GM12878 (cell line): ENCODE measurements at regions not wholly inside any gene's neighbourhood (a gene's known extent, or its start where the extent isn't known, plus 50 kb on each side); places are given as distances from the start of the nearest gene placed in this dataset.

Experiments used
- ATAC-seq: fragments of 200-7000 bp; cut with Tn5 transposase; 3 replicates; pipeline ENCODE4 v1.9.1; 2020; ENCODE audit warnings: mild to moderate bottlenecking, moderate library complexity
- BruUV-seq: library from RNA; stranded (reverse); fragments of 400-500 nt; replicated peaks from 2 replicates; lab custom pipeline; 2021; lab: Mats Ljungman, UMichigan
- CTCF ChIA-PET: fragments of 300-600 bp; sonication (Branson Sonifier 250); formaldehyde crosslinking; extraction: SDS; loops from one replicate; lab custom pipeline; 2021; ENCODE audit warnings: inconsistent platforms; lab: Yijun Ruan, JAX
- POLR2A ChIA-PET: fragments of 350-600 bp; formaldehyde crosslinking; extraction: SDS; loops from one replicate; lab custom pipeline; 2021; ENCODE audit warnings: inconsistent platforms; lab: Charles Lee
- RAD21 ChIA-PET: fragments of 300-600 bp; sonication (Branson Sonifier 250); formaldehyde crosslinking; loops from one replicate; lab custom pipeline; 2023; ENCODE audit warnings: antibody characterized with exemption; ENCODE audit not compliant: unreplicated experiment; lab: Charles Lee
- SMC1A ChIA-PET: fragments of 300-600 bp; sonication (Branson Sonifier 250); formaldehyde crosslinking; loops from one replicate; lab custom pipeline; 2023; ENCODE audit not compliant: unreplicated experiment, uncharacterized antibody; lab: Charles Lee
- DNase-seq: peaks from one replicate; pipeline ENCODE4 v3.0.0-alpha.2; 2011; ENCODE audit warnings: low read depth, low spot score
- FAIRE-seq: peaks from 3 replicates; lab custom pipeline; 2011; peaks lifted over from hg19 to GRCh38; lab: Jason Lieb, UNC
- H2AFZ ChIP-seq: 2 replicates; pipeline ENCODE4 v1.6.0; 2011; ENCODE audit warnings: low read depth, low read length, control low read depth; ENCODE audit not compliant: control insufficient read depth
- H3K27ac ChIP-seq: 2 replicates; pipeline ENCODE4 v1.5.1; 2011; ENCODE audit warnings: control low read depth; ENCODE audit not compliant: control insufficient read depth, insufficient read depth
- H3K27me3 ChIP-seq, 2 experiments: replicated peaks in 1 of 2; 2 replicates each; pipeline versions ENCODE4 v1.6.0 to v1.6.1; 2011; ENCODE audit warnings: low read length in 1 of 2; ENCODE audit not compliant: control insufficient read depth in 2 of 2, insufficient read depth in 2 of 2
- H3K36me3 ChIP-seq, 2 experiments: 2 replicates each; pipeline ENCODE4 v1.5.1; 2011; ENCODE audit warnings: low read length in 1 of 2; ENCODE audit not compliant: control insufficient read depth in 2 of 2, insufficient read depth in 2 of 2
- H3K4me1 ChIP-seq: 2 replicates; pipeline ENCODE4 v1.6.1; 2011; ENCODE audit warnings: mild to moderate bottlenecking, low read length, moderate library complexity, mixed read lengths; ENCODE audit not compliant: control insufficient read depth, insufficient read depth
- H3K4me2 ChIP-seq: 2 replicates; pipeline ENCODE4 v1.6.0; 2011; ENCODE audit warnings: control low read depth; ENCODE audit not compliant: control insufficient read depth, insufficient read depth
- H3K4me3 ChIP-seq: fragments of 200-600 bp; sonication (generic); 2 replicates; pipeline ENCODE4 v1.5.1; 2016
- H3K79me2 ChIP-seq: 2 replicates; pipeline ENCODE4 v1.6.0; 2011; ENCODE audit warnings: low read length; ENCODE audit not compliant: control insufficient read depth, insufficient read depth
- H3K9ac ChIP-seq: 2 replicates; pipeline ENCODE4 v1.8.0; 2011; ENCODE audit warnings: low read length, control low read depth, mixed read lengths; ENCODE audit not compliant: control insufficient read depth, insufficient read depth
- H3K9me3 ChIP-seq: replicated peaks from 3 replicates; pipeline ENCODE4 v1.5.1; 2011; ENCODE audit warnings: mild to moderate bottlenecking, low read length; ENCODE audit not compliant: control insufficient read depth, insufficient read depth
- H4K20me1 ChIP-seq: 2 replicates; pipeline ENCODE4 v1.6.0; 2011; ENCODE audit not compliant: control insufficient read depth, insufficient read depth
- ETV6 ChIP-seq, 2 experiments: fragments of 450-650 bp in 1 of 2; IDR thresholded peaks in 1 of 2; conservative IDR thresholded peaks in 1 of 2; 2 replicates each; pipeline ENCODE4 v1.6.1; 2014; ENCODE audit warnings: antibody characterized with exemption in 1 of 2, borderline replicate concordance in 1 of 2, low read depth in 1 of 2, mild to moderate bottlenecking in 1 of 2, moderate library complexity in 1 of 2
- IKZF1 ChIP-seq: fragments of 450-650 bp; conservative IDR thresholded peaks from 2 replicates; pipeline ENCODE4 v1.6.1; 2017; ENCODE audit warnings: antibody characterized with exemption, mild to moderate bottlenecking
- MEF2A ChIP-seq: IDR thresholded peaks from 2 replicates; pipeline ENCODE4 v1.6.1; 2011; ENCODE audit warnings: low read depth, mild to moderate bottlenecking, low read length, moderate library complexity; ENCODE audit not compliant: insufficient read depth
- MTA2 ChIP-seq: fragments of 450-650 bp; IDR thresholded peaks from 2 replicates; pipeline ENCODE4 v1.6.1; 2016; ENCODE audit warnings: low read depth, mild to moderate bottlenecking, moderate library complexity
- PAX5 ChIP-seq: IDR thresholded peaks from 2 replicates; pipeline ENCODE4 v1.6.1; 2011; ENCODE audit warnings: low read depth, low read length, borderline replicate concordance
- RUNX3 ChIP-seq: IDR thresholded peaks from 2 replicates; pipeline ENCODE4 v1.6.1; 2012; ENCODE audit warnings: low read length, inconsistent platforms
- SIX5 ChIP-seq: IDR thresholded peaks from 2 replicates; pipeline ENCODE4 v1.6.1; 2011; ENCODE audit warnings: mild to moderate bottlenecking, low read depth, low read length, moderate library complexity; ENCODE audit not compliant: severe bottlenecking
- SMC3 ChIP-seq: IDR thresholded peaks from 2 replicates; pipeline ENCODE4 v1.6.1; 2011; ENCODE audit warnings: low read length, improper control_type of control experiment, borderline replicate concordance
- SP1 ChIP-seq: IDR thresholded peaks from one replicate; pipeline ENCODE4 v1.6.1; 2011; ENCODE audit warnings: low read depth, low read length
- TAF1 ChIP-seq: IDR thresholded peaks from 2 replicates; pipeline ENCODE4 v1.6.1; 2011; ENCODE audit warnings: mild to moderate bottlenecking, low read depth, low read length, borderline replicate concordance
- TCF12 ChIP-seq: IDR thresholded peaks from 2 replicates; pipeline ENCODE4 v1.6.1; 2011; ENCODE audit warnings: low read depth, mild to moderate bottlenecking, low read length
- ZNF217 ChIP-seq: fragments of 450-650 bp; IDR thresholded peaks from 2 replicates; pipeline ENCODE4 v1.6.1; 2017; ENCODE audit warnings: antibody characterized with exemption, mild to moderate bottlenecking
- ZNF274 ChIP-seq: IDR thresholded peaks from one replicate; pipeline ENCODE4 v1.8.0; 2011; ENCODE audit not compliant: insufficient read length, insufficient read depth
- ZSCAN29 ChIP-seq: fragments of 450-650 bp; IDR thresholded peaks from 2 replicates; pipeline ENCODE4 v1.6.1; 2017; ENCODE audit warnings: mild to moderate bottlenecking, moderate library complexity
- WGBS: methylation state at CpG from one replicate; pipeline ENCODE4 v1.1.6; 2016; ENCODE audit warnings: low lambda C conversion rate; ENCODE audit not compliant: insufficient replicate concordance, insufficient coverage; ENCODE audit errors: missing lambda C conversion rate; 5-methylcytosine and 5-hydroxymethylcytosine counted together
- in situ Hi-C: fragments of 300-500 bp; cut with MboI; formaldehyde crosslinking; loops from 9 replicates; pipeline ENCODE4 v1.14.3; 2018; ENCODE audit warnings: mixed read lengths
- intact Hi-C: fragments of 100-400 bp; cut with micrococcal nuclease; formaldehyde crosslinking; loops from one replicate; pipeline ENCODE4 v1.14.2; 2022; ENCODE audit not compliant: unreplicated experiment
- TF ChIP-seq, protein P1 (sequence below), 3 experiments: IDR thresholded peaks in 2 of 3; conservative IDR thresholded peaks in 1 of 3; 2 replicates each; pipeline ENCODE4 v1.5.1; 2011; ENCODE audit warnings: low read depth in 3 of 3, low read length in 3 of 3, mild to moderate bottlenecking in 3 of 3, control low read depth in 2 of 3, moderate library complexity in 2 of 3, inconsistent platforms in 1 of 3, mixed read lengths in 1 of 3; ENCODE audit not compliant: control insufficient read depth in 2 of 3, insufficient read depth in 1 of 3; ENCODE audit errors: extremely low read depth in 1 of 3
- TF ChIP-seq, protein P2 (sequence below): IDR thresholded peaks from 2 replicates; pipeline ENCODE4 v1.6.1; 2011; ENCODE audit warnings: mild to moderate bottlenecking, low read depth, low read length, moderate library complexity; ENCODE audit not compliant: insufficient replicate concordance
- TF ChIP-seq, protein P3 (sequence below): fragments of 450-650 bp; IDR thresholded peaks from 2 replicates; pipeline ENCODE4 v1.6.1; 2017; ENCODE audit warnings: mild to moderate bottlenecking, moderate library complexity
- TF ChIP-seq, protein P4 (sequence below): IDR thresholded peaks from 2 replicates; pipeline ENCODE4 v1.6.1; 2011; ENCODE audit warnings: borderline replicate concordance, low read depth, mild to moderate bottlenecking, moderate library complexity, mixed read lengths, low read length; ENCODE audit not compliant: insufficient read depth; ENCODE audit errors: extremely low read length

DNA sequence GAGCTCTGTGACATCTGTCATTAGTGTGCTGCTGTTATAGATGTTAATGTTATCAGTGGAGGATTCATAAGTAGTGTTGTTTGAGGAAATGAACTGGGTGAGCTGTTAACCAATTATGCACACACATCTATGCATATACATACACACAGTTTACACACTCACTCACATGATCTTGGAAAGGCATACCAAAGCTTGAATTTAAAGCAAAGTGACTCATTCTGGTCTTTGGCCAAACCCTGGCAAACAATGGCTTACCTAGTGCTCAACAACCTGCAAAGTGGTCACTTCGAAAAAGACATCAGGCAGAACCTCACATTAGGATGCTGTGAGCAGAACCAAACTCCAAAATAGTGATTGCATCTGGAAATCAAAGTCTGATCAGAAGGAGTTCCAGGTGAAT lies 1037.3 kb upstream of the CDH6 start:
- H3K4me3 ChIP-seq: no peak overlapping the region
- ChIA-PET CTCF (no interaction called here), SMC1A (interaction anchor here (1.7 kb wide), 1 partner anchor 11 kb away, joined by 4 read pairs; no protein-coding TSS in a partner anchor), POLR2A (interaction anchor here (0.5 kb wide), 1 partner anchor 20 kb away, joined by 3 read pairs; no protein-coding TSS in a partner anchor), RAD21 (no interaction called here)
- no peaks in the 10 kb centered on the region for H3K9me3 ChIP-seq
- no peak for ATAC-seq
- H3K4me2 ChIP-seq: no peak overlapping the region
- DNase-seq: no peak
- 6% methylated on average over 1 of the region's 1 CpG for WGBS
- no peak overlapping the region for H3K9ac ChIP-seq
- no peak overlapping the region for H2AFZ ChIP-seq
- H4K20me1 ChIP-seq: no peaks in the 10 kb centered on the region
- intact Hi-C loops (no loop called here), in situ Hi-C loops (no loop called here)
- no peaks in the 10 kb centered on the region for H3K27me3 ChIP-seq
- H3K4me1 ChIP-seq: no peaks in the 10 kb centered on the region
- no peaks in the 10 kb centered on the region for H3K36me3 ChIP-seq
- FAIRE-seq: no peak
- BruUV-seq: no TSS peak
- H3K79me2 ChIP-seq: no peaks in the 10 kb centered on the region
- H3K27ac ChIP-seq: no peak overlapping the region
- no peak for TF ChIP-seq SIX5
- TF ChIP-seq TCF12: no peak
- no peak for TF ChIP-seq ZSCAN29
- no peak for TF ChIP-seq RUNX3
- TF ChIP-seq TAF1: no peak
- no peak for TF ChIP-seq ETV6 (conservative IDR thresholded peaks at IDR 0.05 in 1 of 2, IDR thresholded peaks at IDR 0.05 in 1 of 2; ENCODE audit: borderline replicate concordance in 1 of 2, low read depth in 1 of 2)
- TF ChIP-seq, protein P1, sequence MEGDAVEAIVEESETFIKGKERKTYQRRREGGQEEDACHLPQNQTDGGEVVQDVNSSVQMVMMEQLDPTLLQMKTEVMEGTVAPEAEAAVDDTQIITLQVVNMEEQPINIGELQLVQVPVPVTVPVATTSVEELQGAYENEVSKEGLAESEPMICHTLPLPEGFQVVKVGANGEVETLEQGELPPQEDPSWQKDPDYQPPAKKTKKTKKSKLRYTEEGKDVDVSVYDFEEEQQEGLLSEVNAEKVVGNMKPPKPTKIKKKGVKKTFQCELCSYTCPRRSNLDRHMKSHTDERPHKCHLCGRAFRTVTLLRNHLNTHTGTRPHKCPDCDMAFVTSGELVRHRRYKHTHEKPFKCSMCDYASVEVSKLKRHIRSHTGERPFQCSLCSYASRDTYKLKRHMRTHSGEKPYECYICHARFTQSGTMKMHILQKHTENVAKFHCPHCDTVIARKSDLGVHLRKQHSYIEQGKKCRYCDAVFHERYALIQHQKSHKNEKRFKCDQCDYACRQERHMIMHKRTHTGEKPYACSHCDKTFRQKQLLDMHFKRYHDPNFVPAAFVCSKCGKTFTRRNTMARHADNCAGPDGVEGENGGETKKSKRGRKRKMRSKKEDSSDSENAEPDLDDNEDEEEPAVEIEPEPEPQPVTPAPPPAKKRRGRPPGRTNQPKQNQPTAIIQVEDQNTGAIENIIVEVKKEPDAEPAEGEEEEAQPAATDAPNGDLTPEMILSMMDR (IDR thresholded peaks at IDR 0.05 in 2 of 3, conservative IDR thresholded peaks at IDR 0.05 in 1 of 3; ENCODE audit: control insufficient read depth in 2 of 3, extremely low read depth in 1 of 3, insufficient read depth in 1 of 3, low read depth in 3 of 3, low read length in 3 of 3): no peak
- TF ChIP-seq SMC3: no peak
- TF ChIP-seq, protein P2, sequence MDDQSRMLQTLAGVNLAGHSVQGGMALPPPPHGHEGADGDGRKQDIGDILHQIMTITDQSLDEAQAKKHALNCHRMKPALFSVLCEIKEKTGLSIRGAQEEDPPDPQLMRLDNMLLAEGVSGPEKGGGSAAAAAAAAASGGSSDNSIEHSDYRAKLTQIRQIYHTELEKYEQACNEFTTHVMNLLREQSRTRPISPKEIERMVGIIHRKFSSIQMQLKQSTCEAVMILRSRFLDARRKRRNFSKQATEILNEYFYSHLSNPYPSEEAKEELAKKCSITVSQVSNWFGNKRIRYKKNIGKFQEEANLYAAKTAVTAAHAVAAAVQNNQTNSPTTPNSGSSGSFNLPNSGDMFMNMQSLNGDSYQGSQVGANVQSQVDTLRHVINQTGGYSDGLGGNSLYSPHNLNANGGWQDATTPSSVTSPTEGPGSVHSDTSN: no peak
- no peak for TF ChIP-seq SP1
- no peak for TF ChIP-seq ZNF274
- no peak for TF ChIP-seq MEF2A
- no peak for TF ChIP-seq PAX5
- TF ChIP-seq ZNF217: no peak
- TF ChIP-seq, protein P3, sequence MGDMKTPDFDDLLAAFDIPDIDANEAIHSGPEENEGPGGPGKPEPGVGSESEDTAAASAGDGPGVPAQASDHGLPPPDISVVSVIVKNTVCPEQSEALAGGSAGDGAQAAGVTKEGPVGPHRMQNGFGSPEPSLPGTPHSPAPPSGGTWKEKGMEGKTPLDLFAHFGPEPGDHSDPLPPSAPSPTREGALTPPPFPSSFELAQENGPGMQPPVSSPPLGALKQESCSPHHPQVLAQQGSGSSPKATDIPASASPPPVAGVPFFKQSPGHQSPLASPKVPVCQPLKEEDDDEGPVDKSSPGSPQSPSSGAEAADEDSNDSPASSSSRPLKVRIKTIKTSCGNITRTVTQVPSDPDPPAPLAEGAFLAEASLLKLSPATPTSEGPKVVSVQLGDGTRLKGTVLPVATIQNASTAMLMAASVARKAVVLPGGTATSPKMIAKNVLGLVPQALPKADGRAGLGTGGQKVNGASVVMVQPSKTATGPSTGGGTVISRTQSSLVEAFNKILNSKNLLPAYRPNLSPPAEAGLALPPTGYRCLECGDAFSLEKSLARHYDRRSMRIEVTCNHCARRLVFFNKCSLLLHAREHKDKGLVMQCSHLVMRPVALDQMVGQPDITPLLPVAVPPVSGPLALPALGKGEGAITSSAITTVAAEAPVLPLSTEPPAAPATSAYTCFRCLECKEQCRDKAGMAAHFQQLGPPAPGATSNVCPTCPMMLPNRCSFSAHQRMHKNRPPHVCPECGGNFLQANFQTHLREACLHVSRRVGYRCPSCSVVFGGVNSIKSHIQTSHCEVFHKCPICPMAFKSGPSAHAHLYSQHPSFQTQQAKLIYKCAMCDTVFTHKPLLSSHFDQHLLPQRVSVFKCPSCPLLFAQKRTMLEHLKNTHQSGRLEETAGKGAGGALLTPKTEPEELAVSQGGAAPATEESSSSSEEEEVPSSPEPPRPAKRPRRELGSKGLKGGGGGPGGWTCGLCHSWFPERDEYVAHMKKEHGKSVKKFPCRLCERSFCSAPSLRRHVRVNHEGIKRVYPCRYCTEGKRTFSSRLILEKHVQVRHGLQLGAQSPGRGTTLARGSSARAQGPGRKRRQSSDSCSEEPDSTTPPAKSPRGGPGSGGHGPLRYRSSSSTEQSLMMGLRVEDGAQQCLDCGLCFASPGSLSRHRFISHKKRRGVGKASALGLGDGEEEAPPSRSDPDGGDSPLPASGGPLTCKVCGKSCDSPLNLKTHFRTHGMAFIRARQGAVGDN: no peak
- TF ChIP-seq IKZF1: no peak
- TF ChIP-seq, protein P4, sequence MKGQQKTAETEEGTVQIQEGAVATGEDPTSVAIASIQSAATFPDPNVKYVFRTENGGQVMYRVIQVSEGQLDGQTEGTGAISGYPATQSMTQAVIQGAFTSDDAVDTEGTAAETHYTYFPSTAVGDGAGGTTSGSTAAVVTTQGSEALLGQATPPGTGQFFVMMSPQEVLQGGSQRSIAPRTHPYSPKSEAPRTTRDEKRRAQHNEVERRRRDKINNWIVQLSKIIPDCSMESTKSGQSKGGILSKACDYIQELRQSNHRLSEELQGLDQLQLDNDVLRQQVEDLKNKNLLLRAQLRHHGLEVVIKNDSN: no peak
- no peak for TF ChIP-seq MTA2
